Right kidney (tissue), 1 donor: ENCODE measurements at regions not wholly inside any gene's neighbourhood (a gene's known extent, or its start where the extent isn't known, plus 50 kb on each side); places are given as distances from the start of the nearest gene placed in this dataset.
"Not testable (repeated sequence)": the region's sequence is repeated elsewhere in the genome, so short reads cannot be mapped to it uniquely, and the experiment has no call there.

Source experiments
- DNase-seq: peaks from one replicate; pipeline ENCODE4 v3.0.0-alpha.2; 2016

- no peak for DNase-seq
These were observed 747.8 kb upstream of the GOLIM4 start for GRCh38 chr3:168843481-168843880.

- DNase-seq: no peak
These were observed 743.9 kb upstream of the GOLIM4 start for GRCh38 chr3:168839653-168840052.

GRCh38 chr3:168834558-168834957 is 738.8 kb upstream of the GOLIM4 start:
- DNase-seq: no peak

GRCh38 chr3:168828943-168829342 is 733.2 kb upstream of the GOLIM4 start:
- no peak for DNase-seq

- DNase-seq: no peak
These were observed 732.8 kb upstream of the GOLIM4 start for GRCh38 chr3:168828536-168828935.

GRCh38 chr3:168828014-168828413 is 732.3 kb upstream of the GOLIM4 start:
- DNase-seq: no peak

- DNase-seq: no peak
These were observed 728.4 kb upstream of the GOLIM4 start for GRCh38 chr3:168824107-168824506.

- DNase-seq: no peak
These were observed 727.7 kb upstream of the GOLIM4 start for GRCh38 chr3:168823466-168823865.

GRCh38 chr3:168820810-168821415 is 725.2 kb upstream of the GOLIM4 start:
- DNase-seq: no peak

GRCh38 chr3:168817177-168817576 is 721.5 kb upstream of the GOLIM4 start:
- DNase-seq: no peak

GRCh38 chr3:168815946-168816345 is 720.2 kb upstream of the GOLIM4 start:
- no peak for DNase-seq

- no peak for DNase-seq
These were observed 717.6 kb upstream of the GOLIM4 start for GRCh38 chr3:168813225-168813802.

GRCh38 chr3:168812234-168812633 is 716.5 kb upstream of the GOLIM4 start:
- DNase-seq: no peak

- DNase-seq: no peak
These were observed 712.9 kb upstream of the GOLIM4 start for GRCh38 chr3:168808596-168808995.

- DNase-seq: no peak
These were observed 711.7 kb upstream of the GOLIM4 start for GRCh38 chr3:168807448-168807847.

GRCh38 chr3:168806871-168807270 is 711.1 kb upstream of the GOLIM4 start:
- no peak for DNase-seq

- DNase-seq: no peak
These were observed 707.8 kb upstream of the GOLIM4 start for GRCh38 chr3:168803536-168803935.

GRCh38 chr3:168802766-168803165 is 707.0 kb upstream of the GOLIM4 start:
- DNase-seq: no peak

- no peak for DNase-seq
These were observed 706.1 kb upstream of the GOLIM4 start for GRCh38 chr3:168801794-168802193.

- DNase-seq: no peak
These were observed 700.6 kb upstream of the GOLIM4 start for GRCh38 chr3:168796339-168796738.

- DNase-seq: no peak
These were observed 698.7 kb upstream of the GOLIM4 start for GRCh38 chr3:168794427-168794826.

GRCh38 chr3:168782193-168782592 is 686.5 kb upstream of the GOLIM4 start:
- no peak for DNase-seq

GRCh38 chr3:168779970-168780645 is 684.4 kb upstream of the GOLIM4 start:
- not testable (repeated sequence) for DNase-seq

- DNase-seq: no peak
These were observed 658.0 kb upstream of the GOLIM4 start for GRCh38 chr3:168753724-168754123.
